ENCODE measurements at regions not wholly inside any gene's neighbourhood (a gene's known extent, or its start where the extent isn't known, plus 50 kb on each side); places are given as distances from the start of the nearest gene placed in this dataset.

- TF ChIP-seq, protein P1, sequence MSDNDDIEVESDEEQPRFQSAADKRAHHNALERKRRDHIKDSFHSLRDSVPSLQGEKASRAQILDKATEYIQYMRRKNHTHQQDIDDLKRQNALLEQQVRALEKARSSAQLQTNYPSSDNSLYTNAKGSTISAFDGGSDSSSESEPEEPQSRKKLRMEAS (IDR thresholded peaks at IDR 0.05): no peak
- no peak for TF ChIP-seq CEBPB (IDR thresholded peaks at IDR 0.05)
- TF ChIP-seq NFIC (IDR thresholded peaks at IDR 0.05): no peak
These were observed 271.4 kb downstream of the DOK5 start for GRCh38 chr20:54746796-54747195.

GRCh38 chr20:54745780-54746179, 270.4 kb downstream of the DOK5 start:
- TF ChIP-seq TCF12 (IDR thresholded peaks at IDR 0.05; ENCODE audit: low read depth) (no peak), TEAD4 (IDR thresholded peaks at IDR 0.05) (no peak), ZBTB7A (IDR thresholded peaks at IDR 0.05; ENCODE audit: low read depth) (no peak), CEBPB (IDR thresholded peaks at IDR 0.05) (no peak), NFIC (IDR thresholded peaks at IDR 0.05) (no peak), EP300 (IDR thresholded peaks at IDR 0.05; ENCODE audit: borderline replicate concordance) (no peak), YY1 (IDR thresholded peaks at IDR 0.05; ENCODE audit: low read depth) (no peak), EGR1 (IDR thresholded peaks at IDR 0.05) (no peak), REST (IDR thresholded peaks at IDR 0.05; ENCODE audit: low read depth) (no peak), RAD21 (IDR thresholded peaks at IDR 0.05; ENCODE audit: low read depth) (no peak)
- TF ChIP-seq, protein P2, sequence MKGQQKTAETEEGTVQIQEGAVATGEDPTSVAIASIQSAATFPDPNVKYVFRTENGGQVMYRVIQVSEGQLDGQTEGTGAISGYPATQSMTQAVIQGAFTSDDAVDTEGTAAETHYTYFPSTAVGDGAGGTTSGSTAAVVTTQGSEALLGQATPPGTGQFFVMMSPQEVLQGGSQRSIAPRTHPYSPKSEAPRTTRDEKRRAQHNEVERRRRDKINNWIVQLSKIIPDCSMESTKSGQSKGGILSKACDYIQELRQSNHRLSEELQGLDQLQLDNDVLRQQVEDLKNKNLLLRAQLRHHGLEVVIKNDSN (IDR thresholded peaks at IDR 0.05): no peak
- TF ChIP-seq, protein P1 (IDR thresholded peaks at IDR 0.05): no peak

GRCh38 chr20:54744097-54744496, 268.7 kb downstream of the DOK5 start:
- TF ChIP-seq CEBPB (IDR thresholded peaks at IDR 0.05): no peak
- TF ChIP-seq TEAD4 (IDR thresholded peaks at IDR 0.05): no peak
- no peak for TF ChIP-seq REST (IDR thresholded peaks at IDR 0.05; ENCODE audit: low read depth)
- TF ChIP-seq TCF12 (IDR thresholded peaks at IDR 0.05; ENCODE audit: low read depth): no peak
- TF ChIP-seq CREB1 (IDR thresholded peaks at IDR 0.05; ENCODE audit: low read depth): no peak
- TF ChIP-seq NFIC (IDR thresholded peaks at IDR 0.05): no peak
- TF ChIP-seq RAD21 (IDR thresholded peaks at IDR 0.05; ENCODE audit: low read depth): no peak
- TF ChIP-seq EGR1 (IDR thresholded peaks at IDR 0.05): no peak
- TF ChIP-seq, protein P2 (IDR thresholded peaks at IDR 0.05): no peak
- TF ChIP-seq EP300 (IDR thresholded peaks at IDR 0.05; ENCODE audit: borderline replicate concordance): no peak
- TF ChIP-seq TAF1 (IDR thresholded peaks at IDR 0.05; ENCODE audit: low read depth): no peak
- TF ChIP-seq, protein P1 (IDR thresholded peaks at IDR 0.05): no peak
- TF ChIP-seq FOXM1 (IDR thresholded peaks at IDR 0.05; ENCODE audit: borderline replicate concordance, low read depth): no peak
- TF ChIP-seq YY1 (IDR thresholded peaks at IDR 0.05; ENCODE audit: low read depth): no peak
- no peak for TF ChIP-seq ZBTB7A (IDR thresholded peaks at IDR 0.05; ENCODE audit: low read depth)

DNA sequence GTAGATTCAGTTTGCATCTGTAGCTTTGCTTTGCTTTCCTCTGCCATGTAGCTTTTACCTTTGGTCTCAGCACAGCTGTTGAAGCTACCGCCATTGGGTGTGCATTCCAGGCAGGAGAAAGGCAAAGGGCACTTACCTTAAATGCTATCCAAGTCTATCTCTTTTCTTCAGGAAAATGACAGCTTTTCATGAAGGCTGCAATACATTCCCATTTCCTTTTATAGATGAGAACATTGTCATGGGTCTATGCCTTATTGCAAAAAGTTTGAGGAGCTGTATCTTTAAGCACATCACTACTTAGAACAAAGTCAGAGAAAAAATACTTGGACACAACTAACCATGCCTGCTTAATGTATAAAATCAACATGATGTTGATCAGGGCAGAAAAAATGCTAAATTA, 266.8 kb downstream of the DOK5 start:
- TF ChIP-seq REST (IDR thresholded peaks at IDR 0.05; ENCODE audit: low read depth) (no peak), ZBTB7A (IDR thresholded peaks at IDR 0.05; ENCODE audit: low read depth) (no peak), YY1 (IDR thresholded peaks at IDR 0.05; ENCODE audit: low read depth) (no peak)
- TF ChIP-seq, protein P1 (IDR thresholded peaks at IDR 0.05): no peak

DNA sequence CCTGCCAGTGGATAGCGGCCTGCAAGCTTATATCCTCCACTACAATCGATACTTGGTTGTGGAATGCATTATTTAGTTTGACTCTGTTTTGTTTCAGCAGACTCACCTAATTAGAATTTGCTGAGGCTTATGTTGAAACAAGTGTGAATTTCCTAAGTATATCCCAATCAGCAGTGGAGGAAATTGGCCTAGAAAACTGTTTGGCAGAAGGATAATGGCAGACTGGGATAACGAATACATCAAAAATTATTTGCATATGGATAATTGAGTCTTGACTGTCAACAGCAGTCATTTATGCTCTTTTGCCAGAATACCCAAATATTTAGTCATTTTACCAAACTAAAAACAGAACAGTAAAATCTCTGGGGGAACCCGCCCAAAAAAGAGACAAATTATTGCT, 261.0 kb downstream of the DOK5 start:
- TF ChIP-seq EGR1 (IDR thresholded peaks at IDR 0.05): no peak
- TF ChIP-seq, protein P1 (IDR thresholded peaks at IDR 0.05): no peak
- TF ChIP-seq TCF12 (IDR thresholded peaks at IDR 0.05; ENCODE audit: low read depth): no peak
- TF ChIP-seq EP300 (IDR thresholded peaks at IDR 0.05; ENCODE audit: borderline replicate concordance): no peak
- TF ChIP-seq TEAD4 (IDR thresholded peaks at IDR 0.05): no peak
- no peak for TF ChIP-seq NFIC (IDR thresholded peaks at IDR 0.05)
- no peak for TF ChIP-seq FOXM1 (IDR thresholded peaks at IDR 0.05; ENCODE audit: borderline replicate concordance, low read depth)
- TF ChIP-seq, protein P2 (IDR thresholded peaks at IDR 0.05): no peak
- no peak for TF ChIP-seq CEBPB (IDR thresholded peaks at IDR 0.05)
- TF ChIP-seq TAF1 (IDR thresholded peaks at IDR 0.05; ENCODE audit: low read depth): no peak
- TF ChIP-seq RAD21 (IDR thresholded peaks at IDR 0.05; ENCODE audit: low read depth): no peak
- TF ChIP-seq REST (IDR thresholded peaks at IDR 0.05; ENCODE audit: low read depth): no peak
- TF ChIP-seq CREB1 (IDR thresholded peaks at IDR 0.05; ENCODE audit: low read depth): no peak
- TF ChIP-seq ZBTB7A (IDR thresholded peaks at IDR 0.05; ENCODE audit: low read depth): no peak
- no peak for TF ChIP-seq YY1 (IDR thresholded peaks at IDR 0.05; ENCODE audit: low read depth)
